HepG2 (cell line): ENCODE measurements at regions not wholly inside any gene's neighbourhood (a gene's known extent, or its start where the extent isn't known, plus 50 kb on each side); places are given as distances from the start of the nearest gene placed in this dataset.

Source experiments
- GATA4 ChIP-seq: sonication (generic); IDR thresholded peaks from 2 replicates; pipeline ENCODE4 v1.6.1; 2016; ENCODE audit warnings: antibody characterized with exemption, low read depth, borderline replicate concordance
- GATAD2A ChIP-seq: IDR thresholded peaks from 2 replicates; pipeline ENCODE4 v1.6.1; 2016
- MATR3 ChIP-seq: sonication (generic); formaldehyde crosslinking; IDR thresholded peaks from 2 replicates; pipeline ENCODE4 v1.4.0; 2020; ENCODE audit warnings: missing genetic modification reagents
- MTA3 ChIP-seq: sonication (generic); formaldehyde crosslinking; IDR thresholded peaks from 2 replicates; pipeline ENCODE4 v1.4.0; 2020; ENCODE audit warnings: missing genetic modification reagents
- RBM22 ChIP-seq: fragments of 200-400 bp; formaldehyde crosslinking; optimal IDR thresholded peaks from 2 replicates; pipeline ENCODE3; 2017; ENCODE audit warnings: mild to moderate bottlenecking, low read length, moderate library complexity
- RXRA ChIP-seq: sonication (generic); formaldehyde crosslinking; IDR thresholded peaks from 2 replicates; pipeline ENCODE4 v1.5.1; 2020; ENCODE audit warnings: missing genetic modification reagents
- SMAD3 ChIP-seq: sonication (generic); formaldehyde crosslinking; IDR thresholded peaks from 2 replicates; pipeline ENCODE4 v1.4.0; 2020; ENCODE audit warnings: missing genetic modification reagents
- SOX13 ChIP-seq, 3 experiments: fragments of 450-650 bp in 1 of 3; sonication (generic) in 1 of 3; formaldehyde crosslinking in 1 of 3; IDR thresholded peaks in 2 of 3; conservative IDR thresholded peaks in 1 of 3; 2 replicates each; pipeline versions ENCODE4 v1.5.0 to v1.6.1; 2016 to 2020; ENCODE audit warnings: antibody characterized with exemption in 1 of 3, mild to moderate bottlenecking in 1 of 3, missing compliant biosample characterization in 1 of 3, missing genetic modification reagents in 1 of 3, moderate library complexity in 1 of 3
- SRY ChIP-seq: sonication (generic); formaldehyde crosslinking; IDR thresholded peaks from 2 replicates; pipeline ENCODE4 v1.8.0; 2022; ENCODE audit warnings: mild to moderate bottlenecking, missing genetic modification reagents
- STAT6 ChIP-seq: sonication (generic); formaldehyde crosslinking; IDR thresholded peaks from 2 replicates; pipeline ENCODE4 v1.4.0; 2020; ENCODE audit warnings: missing genetic modification reagents, mild to moderate bottlenecking, borderline replicate concordance
- TBL1XR1 ChIP-seq: fragments of 150-350 bp; IDR thresholded peaks from 2 replicates; pipeline ENCODE4 v1.6.1; 2014; ENCODE audit warnings: borderline replicate concordance, low read length; ENCODE audit not compliant: partially characterized antibody
- TCF12 ChIP-seq, 2 experiments: fragments of 450-650 bp in 1 of 2; sonication (generic) in 1 of 2; formaldehyde crosslinking in 1 of 2; IDR thresholded peaks; 2 replicates each; pipeline versions ENCODE4 v1.6.1 to v1.8.0; 2017 to 2022; ENCODE audit warnings: antibody characterized with exemption in 1 of 2, mild to moderate bottlenecking in 1 of 2, missing genetic modification reagents in 1 of 2, moderate library complexity in 1 of 2
- TFDP1 ChIP-seq: IDR thresholded peaks from 2 replicates; pipeline ENCODE4 v1.6.1; 2016; ENCODE audit warnings: missing compliant biosample characterization, missing genetic modification reagents, borderline replicate concordance
- TSC22D2 ChIP-seq: sonication (generic); formaldehyde crosslinking; IDR thresholded peaks from 2 replicates; pipeline ENCODE4 v1.5.1; 2020; ENCODE audit warnings: missing genetic modification reagents, mild to moderate bottlenecking, borderline replicate concordance
- ZNF121 ChIP-seq: sonication (generic); formaldehyde crosslinking; IDR thresholded peaks from 2 replicates; pipeline ENCODE4 v1.5.0; 2020; ENCODE audit warnings: mild to moderate bottlenecking, missing genetic modification reagents
- ZNF496 ChIP-seq: sonication (generic); formaldehyde crosslinking; IDR thresholded peaks from 2 replicates; pipeline ENCODE4 v1.8.1; 2023; ENCODE audit warnings: mild to moderate bottlenecking, moderate library complexity, missing genetic modification reagents; ENCODE audit not compliant: insufficient replicate concordance
- ZNF619 ChIP-seq: sonication (generic); formaldehyde crosslinking; IDR thresholded peaks from 2 replicates; pipeline ENCODE4 v1.4.0; 2020; ENCODE audit warnings: mild to moderate bottlenecking, missing genetic modification reagents
- ZSCAN9 ChIP-seq: IDR thresholded peaks from 2 replicates; pipeline ENCODE4 v1.6.1; 2016; ENCODE audit warnings: borderline replicate concordance
- TF ChIP-seq, protein P1 (sequence below): sonication (generic); formaldehyde crosslinking; IDR thresholded peaks from 2 replicates; pipeline ENCODE4 v1.4.0; 2020; ENCODE audit warnings: missing genetic modification reagents, borderline replicate concordance
- TF ChIP-seq, protein P2 (sequence below): sonication (generic); formaldehyde crosslinking; conservative IDR thresholded peaks from 2 replicates; pipeline ENCODE4 v1.4.0; 2020; ENCODE audit warnings: mild to moderate bottlenecking, missing genetic modification reagents, moderate library complexity

- TF ChIP-seq, protein P1, sequence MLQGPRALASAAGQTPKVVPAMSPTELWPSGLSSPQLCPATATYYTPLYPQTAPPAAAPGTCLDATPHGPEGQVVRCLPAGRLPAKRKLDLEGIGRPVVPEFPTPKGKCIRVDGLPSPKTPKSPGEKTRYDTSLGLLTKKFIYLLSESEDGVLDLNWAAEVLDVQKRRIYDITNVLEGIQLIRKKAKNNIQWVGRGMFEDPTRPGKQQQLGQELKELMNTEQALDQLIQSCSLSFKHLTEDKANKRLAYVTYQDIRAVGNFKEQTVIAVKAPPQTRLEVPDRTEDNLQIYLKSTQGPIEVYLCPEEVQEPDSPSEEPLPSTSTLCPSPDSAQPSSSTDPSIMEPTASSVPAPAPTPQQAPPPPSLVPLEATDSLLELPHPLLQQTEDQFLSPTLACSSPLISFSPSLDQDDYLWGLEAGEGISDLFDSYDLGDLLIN (CRISPR knock-in tag): no peak
- TF ChIP-seq GATA4: no peak
- TF ChIP-seq, protein P2, sequence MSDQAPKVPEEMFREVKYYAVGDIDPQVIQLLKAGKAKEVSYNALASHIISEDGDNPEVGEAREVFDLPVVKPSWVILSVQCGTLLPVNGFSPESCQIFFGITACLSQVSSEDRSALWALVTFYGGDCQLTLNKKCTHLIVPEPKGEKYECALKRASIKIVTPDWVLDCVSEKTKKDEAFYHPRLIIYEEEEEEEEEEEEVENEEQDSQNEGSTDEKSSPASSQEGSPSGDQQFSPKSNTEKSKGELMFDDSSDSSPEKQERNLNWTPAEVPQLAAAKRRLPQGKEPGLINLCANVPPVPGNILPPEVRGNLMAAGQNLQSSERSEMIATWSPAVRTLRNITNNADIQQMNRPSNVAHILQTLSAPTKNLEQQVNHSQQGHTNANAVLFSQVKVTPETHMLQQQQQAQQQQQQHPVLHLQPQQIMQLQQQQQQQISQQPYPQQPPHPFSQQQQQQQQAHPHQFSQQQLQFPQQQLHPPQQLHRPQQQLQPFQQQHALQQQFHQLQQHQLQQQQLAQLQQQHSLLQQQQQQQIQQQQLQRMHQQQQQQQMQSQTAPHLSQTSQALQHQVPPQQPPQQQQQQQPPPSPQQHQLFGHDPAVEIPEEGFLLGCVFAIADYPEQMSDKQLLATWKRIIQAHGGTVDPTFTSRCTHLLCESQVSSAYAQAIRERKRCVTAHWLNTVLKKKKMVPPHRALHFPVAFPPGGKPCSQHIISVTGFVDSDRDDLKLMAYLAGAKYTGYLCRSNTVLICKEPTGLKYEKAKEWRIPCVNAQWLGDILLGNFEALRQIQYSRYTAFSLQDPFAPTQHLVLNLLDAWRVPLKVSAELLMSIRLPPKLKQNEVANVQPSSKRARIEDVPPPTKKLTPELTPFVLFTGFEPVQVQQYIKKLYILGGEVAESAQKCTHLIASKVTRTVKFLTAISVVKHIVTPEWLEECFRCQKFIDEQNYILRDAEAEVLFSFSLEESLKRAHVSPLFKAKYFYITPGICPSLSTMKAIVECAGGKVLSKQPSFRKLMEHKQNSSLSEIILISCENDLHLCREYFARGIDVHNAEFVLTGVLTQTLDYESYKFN (CRISPR knock-in tag): peak; percentile 94
- TF ChIP-seq ZNF619 (CRISPR knock-in tag): no peak
- TF ChIP-seq MATR3 (CRISPR knock-in tag): no peak
- no peak for TF ChIP-seq TBL1XR1
- no peak; the same call in 1 of the 2 replicates for TF ChIP-seq RXRA (CRISPR knock-in tag)
- no peak for TF ChIP-seq SRY (CRISPR knock-in tag)
- TF ChIP-seq ZNF121: no peak
- no peak for TF ChIP-seq STAT6 (CRISPR knock-in tag)
- TF ChIP-seq GATAD2A: peak; percentile 93
- no peak for TF ChIP-seq SOX13 (IDR thresholded peaks at IDR 0.05)
- TF ChIP-seq SOX13 (CRISPR knock-in tag; conservative IDR thresholded peaks at IDR 0.05 in 1 of 2, IDR thresholded peaks at IDR 0.05 in 1 of 2): peak in 1 of 2 experiments; percentile 79; a peak in 2 of 4 replicates
- no peak for TF ChIP-seq TCF12 (IDR thresholded peaks at IDR 0.05)
- peak; percentile 69; the same call in 1 of the 2 replicates for TF ChIP-seq TCF12 (CRISPR knock-in tag; IDR thresholded peaks at IDR 0.05)
- 0 out of 2 replicates have a peak, but pooled peaks have one; percentile 57 for TF ChIP-seq ZSCAN9 (CRISPR knock-in tag)
- no peak; the same call in 1 of the 2 replicates for TF ChIP-seq TFDP1 (CRISPR knock-in tag)
- TF ChIP-seq ZNF496 (CRISPR knock-in tag): no peak
- TF ChIP-seq RBM22: no peak
- 0 out of 2 replicates have a peak, but pooled peaks have one; percentile 22 for TF ChIP-seq TSC22D2 (CRISPR knock-in tag)
- TF ChIP-seq MTA3: no peak
- TF ChIP-seq SMAD3 (CRISPR knock-in tag): no peak
Observed at GRCh38 chr20:53829724-53830521, 236.3 kb upstream of the ZNF217 start (continued).
